ENCODE measurements at regions not wholly inside any gene's neighbourhood (a gene's known extent, or its start where the extent isn't known, plus 50 kb on each side); places are given as distances from the start of the nearest gene placed in this dataset.

DNA sequence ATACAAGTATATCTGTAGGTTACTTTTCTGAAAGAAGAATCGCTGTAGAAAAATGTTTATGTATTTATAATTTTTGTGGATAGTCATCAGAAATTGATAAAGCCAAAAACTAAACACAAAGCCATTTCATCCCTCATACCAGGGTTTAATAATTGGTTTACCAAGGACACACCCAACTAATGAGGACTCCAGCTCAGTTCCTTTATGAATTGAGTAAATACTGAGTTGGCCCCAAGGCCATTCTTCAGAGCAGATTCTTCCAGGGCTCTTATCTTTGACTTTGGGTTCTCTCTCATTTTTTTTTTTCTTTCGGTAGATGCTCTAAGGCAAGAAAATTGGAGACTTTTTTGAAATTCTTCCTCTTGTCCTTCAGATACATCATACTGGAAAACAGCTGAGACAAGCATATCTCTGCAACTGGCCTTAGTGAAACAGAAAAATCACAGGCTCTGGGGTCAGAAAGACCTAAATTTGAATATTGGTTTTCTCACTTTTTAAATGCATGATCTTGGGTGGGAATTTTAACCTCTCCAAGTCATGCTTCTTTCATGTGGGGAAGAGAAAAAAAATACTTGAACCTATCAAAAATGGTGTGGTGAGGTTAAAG is 401.8 kb downstream of the ARHGEF28 start:
- TF ChIP-seq TEAD4 (IDR thresholded peaks at IDR 0.05) (no peak), CREB1 (IDR thresholded peaks at IDR 0.05; ENCODE audit: low read depth) (no peak), CEBPB (IDR thresholded peaks at IDR 0.05) (no peak), ZBTB7A (IDR thresholded peaks at IDR 0.05; ENCODE audit: low read depth) (no peak), EP300 (IDR thresholded peaks at IDR 0.05; ENCODE audit: borderline replicate concordance) (no peak), TCF12 (IDR thresholded peaks at IDR 0.05; ENCODE audit: low read depth) (no peak), RAD21 (IDR thresholded peaks at IDR 0.05; ENCODE audit: low read depth) (no peak), YY1 (IDR thresholded peaks at IDR 0.05; ENCODE audit: low read depth) (no peak), FOXM1 (IDR thresholded peaks at IDR 0.05; ENCODE audit: borderline replicate concordance, low read depth) (no peak), NFIC (IDR thresholded peaks at IDR 0.05) (no peak)
- TF ChIP-seq, protein P1, sequence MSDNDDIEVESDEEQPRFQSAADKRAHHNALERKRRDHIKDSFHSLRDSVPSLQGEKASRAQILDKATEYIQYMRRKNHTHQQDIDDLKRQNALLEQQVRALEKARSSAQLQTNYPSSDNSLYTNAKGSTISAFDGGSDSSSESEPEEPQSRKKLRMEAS (IDR thresholded peaks at IDR 0.05) = no peak
- TF ChIP-seq, protein P2, sequence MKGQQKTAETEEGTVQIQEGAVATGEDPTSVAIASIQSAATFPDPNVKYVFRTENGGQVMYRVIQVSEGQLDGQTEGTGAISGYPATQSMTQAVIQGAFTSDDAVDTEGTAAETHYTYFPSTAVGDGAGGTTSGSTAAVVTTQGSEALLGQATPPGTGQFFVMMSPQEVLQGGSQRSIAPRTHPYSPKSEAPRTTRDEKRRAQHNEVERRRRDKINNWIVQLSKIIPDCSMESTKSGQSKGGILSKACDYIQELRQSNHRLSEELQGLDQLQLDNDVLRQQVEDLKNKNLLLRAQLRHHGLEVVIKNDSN (IDR thresholded peaks at IDR 0.05) = no peak

DNA sequence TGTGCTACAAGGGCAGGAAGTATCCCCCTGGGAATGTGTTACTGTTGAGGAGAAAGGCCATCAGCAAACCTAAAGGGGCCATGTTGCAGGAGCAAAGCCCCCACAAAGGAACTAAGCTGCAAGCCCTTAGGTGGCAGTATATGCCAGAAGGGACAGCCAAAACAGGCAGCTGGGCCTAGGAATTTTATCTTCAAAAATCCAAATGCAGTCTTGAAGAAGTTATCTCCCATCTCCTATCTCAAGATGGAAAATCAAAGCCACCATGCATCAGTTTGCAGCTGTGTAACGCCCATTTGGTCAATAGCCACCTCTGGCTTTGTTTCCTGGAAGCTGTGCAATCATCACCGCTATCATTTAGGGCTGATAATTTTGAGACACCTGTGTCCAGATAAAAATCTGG is 400.3 kb downstream of the ARHGEF28 start:
- TF ChIP-seq NFIC (IDR thresholded peaks at IDR 0.05) (no peak), TEAD4 (IDR thresholded peaks at IDR 0.05) (no peak), RAD21 (IDR thresholded peaks at IDR 0.05; ENCODE audit: low read depth) (peak; percentile 8; the same call in 1 of the 2 replicates)

DNA sequence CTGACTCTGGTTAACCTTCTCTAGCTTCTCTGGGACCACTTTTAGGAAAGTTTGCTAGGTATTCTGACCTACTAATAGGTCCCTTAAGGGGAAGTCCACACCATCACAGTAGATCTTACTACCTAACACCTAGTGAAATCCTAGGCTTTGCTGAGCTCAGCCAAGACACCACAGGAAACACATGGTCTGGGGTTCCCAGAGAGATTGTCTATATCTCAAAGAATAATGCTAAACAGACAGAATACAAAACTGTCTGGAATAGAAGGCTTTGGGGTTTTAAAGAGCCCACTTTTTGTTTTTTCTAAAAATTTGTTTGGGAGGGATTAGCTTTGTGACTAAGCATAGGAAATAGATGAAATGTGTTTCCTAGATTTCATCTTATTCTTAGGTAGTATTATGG is 395.1 kb downstream of the ARHGEF28 start:
- no peak for TF ChIP-seq NFIC (IDR thresholded peaks at IDR 0.05)
- TF ChIP-seq, protein P1 (IDR thresholded peaks at IDR 0.05) = no peak
- TF ChIP-seq EGR1 (IDR thresholded peaks at IDR 0.05) = no peak
- TF ChIP-seq CREB1 (IDR thresholded peaks at IDR 0.05; ENCODE audit: low read depth) = no peak
- TF ChIP-seq TEAD4 (IDR thresholded peaks at IDR 0.05) = no peak
- no peak for TF ChIP-seq YY1 (IDR thresholded peaks at IDR 0.05; ENCODE audit: low read depth)
- TF ChIP-seq TCF12 (IDR thresholded peaks at IDR 0.05; ENCODE audit: low read depth) = no peak
- TF ChIP-seq, protein P2 (IDR thresholded peaks at IDR 0.05) = no peak
- TF ChIP-seq RAD21 (IDR thresholded peaks at IDR 0.05; ENCODE audit: low read depth) = no peak
- TF ChIP-seq ZBTB7A (IDR thresholded peaks at IDR 0.05; ENCODE audit: low read depth) = no peak
- TF ChIP-seq FOXM1 (IDR thresholded peaks at IDR 0.05; ENCODE audit: borderline replicate concordance, low read depth) = no peak
- TF ChIP-seq, protein P3, sequence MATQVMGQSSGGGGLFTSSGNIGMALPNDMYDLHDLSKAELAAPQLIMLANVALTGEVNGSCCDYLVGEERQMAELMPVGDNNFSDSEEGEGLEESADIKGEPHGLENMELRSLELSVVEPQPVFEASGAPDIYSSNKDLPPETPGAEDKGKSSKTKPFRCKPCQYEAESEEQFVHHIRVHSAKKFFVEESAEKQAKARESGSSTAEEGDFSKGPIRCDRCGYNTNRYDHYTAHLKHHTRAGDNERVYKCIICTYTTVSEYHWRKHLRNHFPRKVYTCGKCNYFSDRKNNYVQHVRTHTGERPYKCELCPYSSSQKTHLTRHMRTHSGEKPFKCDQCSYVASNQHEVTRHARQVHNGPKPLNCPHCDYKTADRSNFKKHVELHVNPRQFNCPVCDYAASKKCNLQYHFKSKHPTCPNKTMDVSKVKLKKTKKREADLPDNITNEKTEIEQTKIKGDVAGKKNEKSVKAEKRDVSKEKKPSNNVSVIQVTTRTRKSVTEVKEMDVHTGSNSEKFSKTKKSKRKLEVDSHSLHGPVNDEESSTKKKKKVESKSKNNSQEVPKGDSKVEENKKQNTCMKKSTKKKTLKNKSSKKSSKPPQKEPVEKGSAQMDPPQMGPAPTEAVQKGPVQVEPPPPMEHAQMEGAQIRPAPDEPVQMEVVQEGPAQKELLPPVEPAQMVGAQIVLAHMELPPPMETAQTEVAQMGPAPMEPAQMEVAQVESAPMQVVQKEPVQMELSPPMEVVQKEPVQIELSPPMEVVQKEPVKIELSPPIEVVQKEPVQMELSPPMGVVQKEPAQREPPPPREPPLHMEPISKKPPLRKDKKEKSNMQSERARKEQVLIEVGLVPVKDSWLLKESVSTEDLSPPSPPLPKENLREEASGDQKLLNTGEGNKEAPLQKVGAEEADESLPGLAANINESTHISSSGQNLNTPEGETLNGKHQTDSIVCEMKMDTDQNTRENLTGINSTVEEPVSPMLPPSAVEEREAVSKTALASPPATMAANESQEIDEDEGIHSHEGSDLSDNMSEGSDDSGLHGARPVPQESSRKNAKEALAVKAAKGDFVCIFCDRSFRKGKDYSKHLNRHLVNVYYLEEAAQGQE (IDR thresholded peaks at IDR 0.05; ENCODE audit: low read depth) = no peak

DNA sequence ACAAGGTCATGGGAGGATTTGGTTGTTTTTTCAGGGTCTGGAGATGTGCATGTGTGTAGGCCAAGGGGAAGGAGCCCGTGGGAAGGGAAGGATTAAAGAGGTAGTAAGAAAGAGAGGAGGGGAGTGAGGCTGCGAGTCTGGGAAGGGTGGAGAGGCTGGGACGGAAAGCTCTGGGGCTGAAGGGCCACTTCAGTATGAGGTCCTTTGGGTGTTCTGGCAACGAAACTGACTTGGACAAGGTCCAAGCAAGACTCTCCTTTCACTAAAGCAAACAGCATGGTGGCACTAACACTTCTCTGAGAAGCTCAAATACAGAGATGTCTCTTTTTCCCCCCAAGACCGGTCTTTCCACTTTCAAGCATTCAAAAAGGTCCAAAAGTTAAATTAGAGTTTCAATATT is 394.5 kb downstream of the ARHGEF28 start:
- TF ChIP-seq TAF1 (IDR thresholded peaks at IDR 0.05; ENCODE audit: low read depth) (no peak), CREB1 (IDR thresholded peaks at IDR 0.05; ENCODE audit: low read depth) (no peak), YY1 (IDR thresholded peaks at IDR 0.05; ENCODE audit: low read depth) (no peak), CEBPB (IDR thresholded peaks at IDR 0.05) (no peak), EP300 (IDR thresholded peaks at IDR 0.05; ENCODE audit: borderline replicate concordance) (no peak)
- TF ChIP-seq, protein P1 (IDR thresholded peaks at IDR 0.05) = no peak

DNA sequence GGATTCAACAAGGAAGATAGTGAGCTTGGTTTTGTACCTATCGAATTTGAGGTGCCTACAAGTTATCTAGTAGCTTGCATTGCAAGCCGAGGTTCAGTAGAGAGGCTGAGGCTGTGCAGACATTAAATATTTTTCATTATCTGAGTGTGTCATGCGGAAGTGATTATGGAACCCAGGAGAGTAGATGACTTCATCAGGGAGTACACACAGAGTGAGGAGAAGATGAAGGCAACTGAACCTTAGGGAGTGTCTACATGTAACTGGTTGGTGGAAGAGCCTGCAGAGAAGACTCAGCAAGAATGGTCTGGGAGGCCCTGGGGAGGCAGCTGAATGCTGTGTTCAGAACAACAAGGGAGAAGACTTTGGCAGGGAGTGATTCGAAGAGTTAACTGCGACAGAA is 393.9 kb downstream of the ARHGEF28 start:
- TF ChIP-seq CREB1 (IDR thresholded peaks at IDR 0.05; ENCODE audit: low read depth) (no peak), TAF1 (IDR thresholded peaks at IDR 0.05; ENCODE audit: low read depth) (no peak), ZBTB7A (IDR thresholded peaks at IDR 0.05; ENCODE audit: low read depth) (no peak), TEAD4 (IDR thresholded peaks at IDR 0.05) (no peak), RAD21 (IDR thresholded peaks at IDR 0.05; ENCODE audit: low read depth) (no peak), EGR1 (IDR thresholded peaks at IDR 0.05) (no peak), CEBPB (IDR thresholded peaks at IDR 0.05) (no peak), YY1 (IDR thresholded peaks at IDR 0.05; ENCODE audit: low read depth) (no peak), TCF12 (IDR thresholded peaks at IDR 0.05; ENCODE audit: low read depth) (no peak), FOXM1 (IDR thresholded peaks at IDR 0.05; ENCODE audit: borderline replicate concordance, low read depth) (no peak), NFIC (IDR thresholded peaks at IDR 0.05) (no peak)
- TF ChIP-seq, protein P3 (IDR thresholded peaks at IDR 0.05; ENCODE audit: low read depth) = no peak
- TF ChIP-seq, protein P1 (IDR thresholded peaks at IDR 0.05) = no peak
- TF ChIP-seq, protein P2 (IDR thresholded peaks at IDR 0.05) = no peak
